Trophoblast cell (in vitro differentiated cells and primary cell): ENCODE measurements at regions not wholly inside any gene's neighbourhood (a gene's known extent, or its start where the extent isn't known, plus 50 kb on each side); places are given as distances from the start of the nearest gene placed in this dataset.
"Not testable (repeated sequence)": the region's sequence is repeated elsewhere in the genome, so short reads cannot be mapped to it uniquely, and the experiment has no call there.

Experiments
- DNase-seq, 2 donors: peaks; one replicate each; pipeline ENCODE4 v3.0.0-alpha.2; 2016
- H2AFZ ChIP-seq: 2 replicates; pipeline ENCODE4 v1.6.1; 2013; ENCODE audit warnings: low read length, moderate library complexity, mild to moderate bottlenecking; ENCODE audit not compliant: insufficient read depth, poor library complexity
- H2AK5ac ChIP-seq: 2 replicates; pipeline ENCODE4 v1.6.1; 2013; ENCODE audit warnings: mild to moderate bottlenecking, low read length
- H2BK120ac ChIP-seq: 2 replicates; pipeline ENCODE4 v1.6.1; 2013; ENCODE audit warnings: low read length, mild to moderate bottlenecking, moderate library complexity; ENCODE audit not compliant: insufficient read depth, poor library complexity
- H2BK12ac ChIP-seq: 2 replicates; pipeline ENCODE4 v1.6.1; 2013; ENCODE audit warnings: mild to moderate bottlenecking, low read length, moderate library complexity
- H2BK5ac ChIP-seq: 2 replicates; pipeline ENCODE4 v1.6.1; 2013; ENCODE audit warnings: low read length, low read depth, moderate library complexity, mild to moderate bottlenecking; ENCODE audit not compliant: poor library complexity
- H3K14ac ChIP-seq: 2 replicates; pipeline ENCODE4 v1.6.1; 2013; ENCODE audit warnings: mild to moderate bottlenecking, low read length
- H3K18ac ChIP-seq: 2 replicates; pipeline ENCODE4 v1.6.1; 2013; ENCODE audit warnings: mild to moderate bottlenecking, low read length
- H3K23ac ChIP-seq: 2 replicates; pipeline ENCODE4 v1.6.1; 2013; ENCODE audit warnings: low read length
- H3K27ac ChIP-seq: 2 replicates; pipeline ENCODE4 v1.5.1; 2013; ENCODE audit warnings: low read depth, mild to moderate bottlenecking, inconsistent platforms, low read length, moderate library complexity
- H3K27me3 ChIP-seq: 2 replicates; pipeline ENCODE4 v1.6.1; 2013; ENCODE audit warnings: inconsistent platforms, mild to moderate bottlenecking, low read length, moderate library complexity; ENCODE audit not compliant: insufficient read depth
- H3K36me3 ChIP-seq, 2 experiments: 1 replicate in 1 of 2; 2 replicates in 1 of 2; pipeline ENCODE4 v1.6.1; 2013; ENCODE audit warnings: low read length in 2 of 2, mild to moderate bottlenecking in 2 of 2, moderate library complexity in 1 of 2; ENCODE audit not compliant: insufficient read depth in 2 of 2, control insufficient read depth in 1 of 2
- H3K4ac ChIP-seq: 2 replicates; pipeline ENCODE4 v1.6.1; 2013; ENCODE audit warnings: low read depth, mild to moderate bottlenecking, low read length, moderate library complexity
- H3K4me1 ChIP-seq, 2 experiments: 1 replicate in 1 of 2; 2 replicates in 1 of 2; pipeline ENCODE4 v1.6.1; 2013; ENCODE audit warnings: low read length in 2 of 2, mild to moderate bottlenecking in 2 of 2, moderate library complexity in 1 of 2; ENCODE audit not compliant: insufficient read depth in 2 of 2, control insufficient read depth in 1 of 2
- H3K4me2 ChIP-seq: 2 replicates; pipeline ENCODE4 v1.6.1; 2013; ENCODE audit warnings: inconsistent platforms, mild to moderate bottlenecking, low read length, moderate library complexity
- H3K4me3 ChIP-seq: 2 replicates; pipeline ENCODE4 v1.5.1; 2013; ENCODE audit warnings: mild to moderate bottlenecking, low read depth, low read length, inconsistent platforms
- H3K79me1 ChIP-seq: one replicate; pipeline ENCODE4 v1.6.1; 2013; ENCODE audit warnings: low read length
- H3K79me2 ChIP-seq: 2 replicates; pipeline ENCODE4 v1.6.1; 2013; ENCODE audit warnings: low read length, mild to moderate bottlenecking; ENCODE audit not compliant: control insufficient read depth, insufficient read depth, poor library complexity
- H3K9ac ChIP-seq: 2 replicates; pipeline ENCODE4 v1.6.1; 2013; ENCODE audit warnings: mild to moderate bottlenecking, low read length
- H3K9me3 ChIP-seq: 2 replicates; pipeline ENCODE4 v1.6.1; 2013; ENCODE audit warnings: low read depth, mild to moderate bottlenecking, control low read depth, inconsistent platforms, low read length; ENCODE audit not compliant: insufficient read depth
- H4K12ac ChIP-seq: 2 replicates; pipeline ENCODE4 v1.6.1; 2013; ENCODE audit warnings: low read depth, mild to moderate bottlenecking, low read length, moderate library complexity
- H4K8ac ChIP-seq: 2 replicates; pipeline ENCODE4 v1.6.1; 2013; ENCODE audit warnings: low read depth, mild to moderate bottlenecking, low read length, moderate library complexity
- H4K91ac ChIP-seq: one replicate; pipeline ENCODE4 v1.6.1; 2013; ENCODE audit warnings: low read depth, mild to moderate bottlenecking, low read length, moderate library complexity
- WGBS: extraction: QIAGEN DNeasy Blood & Tissue Kit; methylation state at CpG from one replicate; pipeline ENCODE4 v1.1.7; 2013; ENCODE audit warnings: missing lambda C conversion rate; ENCODE audit not compliant: insufficient read length, insufficient coverage; ENCODE audit errors: extremely low coverage; 5-methylcytosine and 5-hydroxymethylcytosine counted together

DNA sequence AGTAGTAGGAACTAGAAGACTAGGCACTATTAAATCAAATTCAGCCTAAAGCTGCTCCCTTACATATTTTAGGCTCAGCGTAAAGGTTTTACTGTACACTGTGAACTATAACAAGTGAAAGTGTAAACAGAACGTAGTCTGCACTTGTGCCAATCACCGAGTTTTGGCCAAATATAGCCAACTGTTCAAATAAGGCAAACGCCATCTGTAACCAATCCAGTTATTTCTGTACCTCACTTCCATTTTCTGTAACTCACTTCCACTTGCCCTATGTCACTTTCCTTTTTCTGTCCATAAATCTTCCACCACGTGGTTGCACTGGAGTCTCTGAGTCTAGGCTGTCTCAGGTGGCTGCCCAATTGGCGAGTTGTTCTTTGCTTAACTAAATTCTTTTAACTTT lies 2132.2 kb downstream of the LRRC4C start:
- H3K9me3 ChIP-seq = no peaks in the 10 kb centered on the region
- no peaks in the 10 kb centered on the region for H3K79me1 ChIP-seq
- WGBS = no CpG with 5 or more reads among the region's 6 CpGs

DNA sequence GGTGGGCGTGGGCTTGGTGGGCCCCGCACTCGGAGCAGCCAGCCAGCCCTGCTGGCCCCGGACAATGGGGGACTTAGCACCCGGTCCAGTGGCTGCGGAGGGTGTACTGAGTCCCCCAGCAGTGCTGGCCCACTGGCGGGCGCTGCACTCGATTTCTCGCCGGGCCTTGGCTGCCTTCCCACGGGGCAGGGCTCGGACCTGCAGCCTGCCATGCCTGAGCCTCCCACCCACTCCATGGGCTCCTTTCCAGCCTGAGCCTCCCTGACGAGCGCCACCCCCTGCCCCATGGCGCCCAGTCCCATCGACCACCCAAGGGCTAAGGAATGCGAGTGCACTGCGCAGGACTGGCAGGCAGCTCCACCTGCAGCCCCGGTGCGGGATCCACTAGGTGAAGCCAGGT lies 2147.6 kb downstream of the LRRC4C start:
- H3K4me2 ChIP-seq, H3K79me2 ChIP-seq, H3K79me1 ChIP-seq, H3K18ac ChIP-seq, H3K23ac ChIP-seq, H3K4me3 ChIP-seq, H4K8ac ChIP-seq, H2AK5ac ChIP-seq, H4K12ac ChIP-seq, DNase-seq, H2BK120ac ChIP-seq, H3K4ac ChIP-seq, H3K14ac ChIP-seq, H3K4me1 ChIP-seq, H3K27ac ChIP-seq, H3K9me3 ChIP-seq, H3K9ac ChIP-seq, H3K36me3 ChIP-seq, H2BK12ac ChIP-seq, H2BK5ac ChIP-seq, H4K91ac ChIP-seq, H3K27me3 ChIP-seq, H2AFZ ChIP-seq: not testable (repeated sequence)
- WGBS = no CpG with 5 or more reads among the region's 21 CpGs

More for the DNA sequence above, 2132.2 kb downstream of the LRRC4C start:
- Histone ChIP-seq H4K12ac (no peak overlapping the region), H2BK12ac (no peak overlapping the region), H3K9ac (no peak overlapping the region), H2BK120ac (no peak overlapping the region), H2AFZ (no peak overlapping the region), H3K36me3 (no peaks in the 10 kb centered on the region), H3K14ac (no peak overlapping the region), H3K27ac (no peak overlapping the region), H3K27me3 (no peaks in the 10 kb centered on the region), H3K18ac (no peak overlapping the region), H3K4me1 (no peaks in the 10 kb centered on the region), H2AK5ac (no peak overlapping the region), H3K4ac (no peak overlapping the region), H3K23ac (no peak overlapping the region), H3K4me3 (no peak overlapping the region), H2BK5ac (no peak overlapping the region), H4K91ac (no peak overlapping the region), H3K4me2 (no peak overlapping the region), H3K79me2 (no peaks in the 10 kb centered on the region), H4K8ac (no peak overlapping the region)
- no peak for DNase-seq

DNA sequence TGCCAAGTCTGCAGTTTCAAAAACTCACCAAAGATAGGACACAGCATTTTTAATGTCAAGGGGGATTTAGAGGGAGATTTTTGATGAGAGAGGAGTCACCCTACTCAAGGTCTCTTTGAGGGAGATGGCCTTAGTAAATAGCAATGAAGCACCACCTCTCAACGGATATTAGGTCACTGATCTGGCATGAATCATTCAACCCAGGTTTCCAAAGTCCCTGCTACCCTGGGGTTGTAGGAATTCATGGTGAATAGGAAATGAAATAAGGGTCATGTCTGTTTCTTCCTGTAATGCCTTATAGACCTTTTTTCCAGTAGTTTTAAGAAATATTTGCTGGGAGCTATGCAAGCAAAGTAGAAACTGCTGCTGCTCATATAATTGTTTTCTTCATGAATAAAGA lies 2154.9 kb downstream of the LRRC4C start:
- Histone ChIP-seq H3K27me3 (no peaks in the 10 kb centered on the region), H2BK5ac (no peak overlapping the region), H2BK12ac (no peak overlapping the region), H3K9ac (no peak overlapping the region), H3K4me2 (no peak overlapping the region), H3K4me3 (no peak overlapping the region), H3K27ac (no peak overlapping the region), H4K8ac (no peak overlapping the region), H3K14ac (no peak overlapping the region), H3K79me1 (no peaks in the 10 kb centered on the region), H3K79me2 (no peaks in the 10 kb centered on the region), H3K4me1 (no peaks in the 10 kb centered on the region), H2BK120ac (no peak overlapping the region), H2AFZ (no peak overlapping the region), H4K91ac (no peak overlapping the region), H3K4ac (no peak overlapping the region), H3K9me3 (no peaks in the 10 kb centered on the region), H3K36me3 (no peaks in the 10 kb centered on the region), H3K23ac (no peak overlapping the region), H4K12ac (no peak overlapping the region), H3K18ac (no peak overlapping the region), H2AK5ac (no peak overlapping the region)
- DNase-seq = no peak
- no CpG with 5 or more reads among the region's 1 CpG for WGBS

DNA sequence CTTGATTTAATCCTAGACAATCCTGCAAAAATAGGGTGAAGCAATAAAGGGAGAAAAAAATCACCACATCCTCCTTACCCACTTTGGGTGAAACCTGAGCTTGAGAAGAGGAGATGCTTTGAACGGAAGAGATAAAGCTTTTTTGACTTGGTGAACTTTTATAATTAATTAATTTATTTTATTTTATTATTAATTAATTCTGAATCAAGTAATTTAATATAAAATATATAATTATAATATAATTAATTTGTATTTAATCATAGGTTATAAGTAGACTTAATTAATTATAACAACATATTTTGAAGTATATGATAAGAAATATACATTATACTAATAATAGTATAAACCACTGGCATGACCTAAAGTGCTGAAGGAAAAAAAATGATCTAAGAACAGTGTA lies 2164.8 kb downstream of the LRRC4C start:
- no CpG with 5 or more reads among the region's 1 CpG for WGBS

More for the DNA sequence above, 2164.8 kb downstream of the LRRC4C start:
- Histone ChIP-seq H3K14ac (no peak overlapping the region), H2AFZ (no peak overlapping the region), H3K18ac (no peak overlapping the region), H4K8ac (no peak overlapping the region), H2BK120ac (no peak overlapping the region), H3K4ac (no peak overlapping the region), H4K12ac (no peak overlapping the region), H3K36me3 (no peaks in the 10 kb centered on the region), H3K27ac (no peak overlapping the region), H2BK12ac (no peak overlapping the region), H3K79me2 (no peaks in the 10 kb centered on the region), H4K91ac (no peak overlapping the region), H2BK5ac (no peak overlapping the region), H2AK5ac (no peak overlapping the region), H3K9me3 (no peaks in the 10 kb centered on the region), H3K4me2 (no peak overlapping the region), H3K27me3 (no peaks in the 10 kb centered on the region), H3K23ac (no peak overlapping the region), H3K79me1 (no peaks in the 10 kb centered on the region), H3K9ac (no peak overlapping the region), H3K4me1 (no peaks in the 10 kb centered on the region), H3K4me3 (no peak overlapping the region)
- no peak for DNase-seq
